GM18951 (cell line): ENCODE measurements at regions not wholly inside any gene's neighbourhood (a gene's known extent, or its start where the extent isn't known, plus 50 kb on each side); places are given as distances from the start of the nearest gene placed in this dataset.

ENCODE experiments used
- POLR2A ChIP-seq: IDR thresholded peaks from 4 replicates; pipeline ENCODE4 v1.6.1; 2011; ENCODE audit warnings: mild to moderate bottlenecking; ENCODE audit not compliant: insufficient read length, insufficient read depth; ENCODE audit errors: extremely low read depth
- in situ Hi-C: fragments of 300-500 bp; cut with MboI; formaldehyde crosslinking; loops from one replicate; pipeline ENCODE4 v1.12.0; 2022; ENCODE audit warnings: low sequenced_read_pairs, mixed read lengths, inconsistent platforms; ENCODE audit not compliant: unreplicated experiment

GRCh38 chr6:156164701-156165452 lies 612.3 kb upstream of the ARID1B start:
- TF ChIP-seq POLR2A: no peak
- in situ Hi-C loops: no loop called here

GRCh38 chr6:156163311-156163710 lies 613.9 kb upstream of the ARID1B start:
- no peak for TF ChIP-seq POLR2A
- in situ Hi-C loops: no loop called here

GRCh38 chr6:156161471-156161870 lies 615.7 kb upstream of the ARID1B start:
- in situ Hi-C loops: no loop called here
- no peak for TF ChIP-seq POLR2A

GRCh38 chr6:156160795-156161165 lies 616.4 kb upstream of the ARID1B start:
- in situ Hi-C loops: no loop called here
- TF ChIP-seq POLR2A: no peak

DNA sequence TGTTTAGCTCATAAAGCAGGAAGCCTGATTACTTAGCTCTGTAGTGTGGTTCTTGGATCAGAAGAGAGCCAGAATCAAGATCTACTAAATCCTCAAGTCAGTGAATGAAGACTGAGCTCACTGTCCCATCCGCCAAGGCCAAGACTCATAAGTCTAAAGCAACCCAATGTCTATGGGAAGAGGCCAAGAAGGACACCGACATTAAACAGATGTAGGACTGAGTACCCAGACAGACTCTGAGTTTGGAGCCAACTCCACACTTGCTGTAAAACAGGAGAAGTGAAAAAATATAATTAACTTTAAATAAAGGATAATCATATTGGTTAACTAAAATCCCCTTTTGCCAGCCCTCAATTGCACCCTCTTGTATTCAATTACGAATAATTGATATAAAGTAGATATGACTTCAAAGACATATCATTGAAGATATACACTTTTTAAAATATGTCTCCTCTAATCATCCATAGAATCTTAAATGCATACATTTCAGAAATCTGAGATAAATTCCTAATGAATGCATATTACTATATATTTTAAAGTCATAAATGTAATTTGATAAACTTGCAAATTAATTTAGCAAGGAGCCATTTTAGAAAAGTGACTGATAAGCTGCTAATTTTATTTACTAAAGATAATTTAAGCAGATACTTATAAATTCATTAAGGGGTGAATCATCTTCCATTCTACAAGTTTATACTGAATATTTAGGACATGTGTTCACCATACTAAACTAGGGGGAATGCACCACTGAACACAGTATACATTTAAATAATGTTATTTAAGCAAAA lies 617.0 kb upstream of the ARID1B start:
- in situ Hi-C loops: no loop called here
- no peak for TF ChIP-seq POLR2A

DNA sequence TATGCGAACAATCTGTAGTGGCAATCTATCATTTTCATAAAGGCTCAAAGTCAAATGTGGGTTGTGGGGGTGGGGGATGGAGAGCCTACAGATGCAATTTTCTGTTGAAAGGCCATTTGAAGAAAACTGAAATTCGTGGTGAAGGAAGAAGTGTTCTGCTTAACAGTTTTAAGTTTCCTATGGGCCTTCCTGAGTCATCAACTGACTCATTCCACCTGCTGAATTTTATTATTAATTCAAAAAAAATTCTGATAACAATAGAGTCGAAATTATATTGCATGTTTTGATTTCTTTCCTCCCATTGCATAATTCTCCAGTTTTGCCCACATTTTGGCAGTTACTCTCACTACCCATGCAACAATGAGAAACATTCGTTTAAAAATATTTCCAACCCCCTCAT lies 622.3 kb upstream of the ARID1B start:
- TF ChIP-seq POLR2A: no peak
- in situ Hi-C loops: no loop called here

GRCh38 chr6:156150391-156150790 lies 626.8 kb upstream of the ARID1B start:
- in situ Hi-C loops: no loop called here
- TF ChIP-seq POLR2A: no peak

GRCh38 chr6:156146891-156147290 lies 630.3 kb upstream of the ARID1B start:
- in situ Hi-C loops: no loop called here
- no peak for TF ChIP-seq POLR2A

- TF ChIP-seq POLR2A: no peak
- in situ Hi-C loops: no loop called here
Measured at GRCh38 chr6:156131221-156131903, 645.8 kb upstream of the ARID1B start.

DNA sequence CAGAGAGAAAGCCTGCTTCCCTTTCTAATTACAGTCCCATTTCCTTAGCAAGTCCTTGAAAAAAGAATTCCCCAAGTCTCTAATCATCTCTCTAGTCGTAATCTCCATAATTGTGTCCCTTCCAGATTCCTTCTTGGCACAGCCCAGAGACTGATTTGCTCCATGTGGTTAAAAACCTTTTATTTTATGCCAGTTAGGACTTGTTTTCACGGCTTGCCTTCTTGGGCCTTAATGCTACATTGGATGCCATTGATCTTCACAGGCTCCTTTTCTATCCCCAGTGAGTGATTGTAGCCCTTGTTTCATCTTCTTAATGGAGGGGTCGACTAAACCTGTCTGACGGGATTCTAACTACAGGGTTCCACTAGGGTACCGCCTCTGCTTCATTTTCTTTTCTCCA lies 650.6 kb upstream of the ARID1B start:
- in situ Hi-C loops: no loop called here
- no peak for TF ChIP-seq POLR2A

DNA sequence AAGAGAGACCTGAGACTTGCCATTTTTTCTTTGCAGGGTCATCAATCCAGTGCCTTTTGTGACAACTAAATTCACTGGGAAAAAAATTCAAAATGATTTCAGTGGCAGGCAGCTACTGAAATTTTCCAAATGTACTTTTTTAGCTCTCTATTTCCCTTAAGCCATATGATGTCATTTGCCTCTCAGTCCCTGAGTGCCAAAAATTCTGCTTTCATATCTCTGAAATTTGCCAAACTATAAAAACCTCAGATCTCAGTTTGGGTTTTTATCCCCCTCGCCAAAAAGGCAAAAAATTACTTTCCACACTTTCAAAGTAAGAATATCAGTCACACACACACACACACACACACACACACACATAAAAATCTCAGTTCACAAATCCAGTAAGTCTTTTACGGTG lies 651.3 kb upstream of the ARID1B start:
- in situ Hi-C loops: no loop called here
- TF ChIP-seq POLR2A: no peak

- in situ Hi-C loops: no loop called here
- no peak for TF ChIP-seq POLR2A
Measured at GRCh38 chr6:156123731-156124130, 653.4 kb upstream of the ARID1B start.

DNA sequence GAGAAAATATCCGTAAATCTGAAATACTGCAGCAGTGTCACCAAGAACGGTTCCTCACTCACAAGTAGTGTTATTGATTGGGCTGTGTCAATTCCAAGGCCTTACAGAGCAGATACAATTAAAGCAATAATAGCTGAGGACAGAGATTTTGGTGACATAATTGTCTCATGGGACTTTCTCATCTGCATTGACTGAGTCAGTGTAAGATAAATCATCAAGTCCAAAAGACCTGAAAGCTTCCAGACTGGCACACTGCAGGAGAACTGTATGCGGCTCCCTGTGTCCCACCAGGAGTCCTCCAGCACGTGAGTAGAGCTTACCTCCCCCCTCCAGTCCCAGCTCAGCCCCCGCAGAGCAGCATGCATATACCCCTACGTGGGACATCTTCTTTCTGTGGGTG lies 655.2 kb upstream of the ARID1B start:
- no peak for TF ChIP-seq POLR2A
- in situ Hi-C loops: no loop called here
